Fibroblast of lung (primary cell): ENCODE measurements at regions not wholly inside any gene's neighbourhood (a gene's known extent, or its start where the extent isn't known, plus 50 kb on each side); places are given as distances from the start of the nearest gene placed in this dataset.

Experiments
- DNase-seq, 2 donors: peaks; one replicate each; pipeline versions ENCODE4 v3.0.0 to v3.0.0-alpha.2; 2010; ENCODE audit warnings: low read depth in 2 of 2
- H2AFZ ChIP-seq: 2 replicates; pipeline ENCODE4 v1.5.1; 2012; ENCODE audit warnings: low read length, control low read depth, inconsistent platforms
- H3K27ac ChIP-seq: 2 replicates; pipeline ENCODE4 v1.5.1; 2011; ENCODE audit warnings: low read length, control low read depth; ENCODE audit not compliant: insufficient read depth
- H3K27me3 ChIP-seq: 2 replicates; pipeline ENCODE4 v1.5.1; 2011; ENCODE audit warnings: mild to moderate bottlenecking, low read length; ENCODE audit not compliant: control insufficient read depth, insufficient read depth
- H3K36me3 ChIP-seq: 2 replicates; pipeline ENCODE4 v1.5.1; 2011; ENCODE audit warnings: low read length; ENCODE audit not compliant: control insufficient read depth, insufficient read depth
- H3K4me1 ChIP-seq: 2 replicates; pipeline ENCODE4 v1.5.1; 2011; ENCODE audit warnings: low read length; ENCODE audit not compliant: control insufficient read depth, insufficient read depth; ENCODE audit errors: extremely low read depth
- H3K4me2 ChIP-seq: 2 replicates; pipeline ENCODE4 v1.5.1; 2011; ENCODE audit warnings: low read length, control low read depth; ENCODE audit not compliant: insufficient read depth; ENCODE audit errors: extremely low read depth
- H3K4me3 ChIP-seq, 4 experiments: fragments of 200-600 bp in 1 of 4; sonication (generic) in 1 of 4; replicated peaks in 1 of 4; 2 replicates each; pipeline ENCODE4 v1.5.1; 2011 to 2016; ENCODE audit warnings: low read length in 4 of 4, low read depth in 3 of 4, mild to moderate bottlenecking in 3 of 4, control low read depth in 2 of 4, inconsistent platforms in 1 of 4, mixed read lengths in 1 of 4; ENCODE audit not compliant: insufficient read depth in 1 of 4; ENCODE audit errors: control extremely low read depth in 1 of 4
- H3K79me2 ChIP-seq: 2 replicates; pipeline ENCODE4 v1.5.1; 2012; ENCODE audit warnings: mild to moderate bottlenecking, low read length, inconsistent platforms; ENCODE audit not compliant: control insufficient read depth, insufficient read depth
- H3K9ac ChIP-seq: 2 replicates; pipeline ENCODE4 v1.5.1; 2011; ENCODE audit warnings: mild to moderate bottlenecking, low read length, control low read depth; ENCODE audit not compliant: insufficient read depth
- H3K9me3 ChIP-seq: 2 replicates; pipeline ENCODE4 v1.5.1; 2012; ENCODE audit warnings: low read depth, low read length; ENCODE audit not compliant: control insufficient read depth, insufficient read depth
- H4K20me1 ChIP-seq: 2 replicates; pipeline ENCODE4 v1.5.1; 2011; ENCODE audit warnings: low read length; ENCODE audit not compliant: control insufficient read depth, insufficient read depth; ENCODE audit errors: extremely low read depth
- CTCF ChIP-seq, 2 donors: IDR thresholded peaks in 1 of 2; conservative IDR thresholded peaks in 1 of 2; 1 replicate in 1 of 2; 2 replicates in 1 of 2; pipeline ENCODE4 v1.5.1; 2011 to 2012; ENCODE audit warnings: low read length in 2 of 2, control low read depth in 1 of 2, inconsistent platforms in 1 of 2, low read depth in 1 of 2, mild to moderate bottlenecking in 1 of 2
- EZH2 ChIP-seq: IDR thresholded peaks from 2 replicates; pipeline ENCODE4 v1.5.1; 2012; ENCODE audit warnings: low read length, control low read depth, mild to moderate bottlenecking; ENCODE audit errors: missing control alignments

- Histone ChIP-seq H4K20me1 (no peaks in the 10 kb centered on the region), H3K4me2 (no peak overlapping the region), H3K9ac (no peak overlapping the region), H3K79me2 (no peaks in the 10 kb centered on the region), H2AFZ (no peak overlapping the region), H3K9me3 (no peaks in the 10 kb centered on the region), H3K27me3 (no peaks in the 10 kb centered on the region), H3K4me1 (peaks cover 2% of the 10 kb centered on the region), H3K4me3 (no peak overlapping the region), H3K27ac (no peak overlapping the region), H3K36me3 (no peaks in the 10 kb centered on the region)
- no peak for DNase-seq
- TF ChIP-seq EZH2 (no peak), CTCF (conservative IDR thresholded peaks at IDR 0.05 in 1 of 2, IDR thresholded peaks at IDR 0.05 in 1 of 2; ENCODE audit: low read depth in 1 of 2, low read length in 2 of 2) (no peak)
Observed at GRCh38 chr4:138672393-138672976, 343.1 kb upstream of the NOCT start.

- no peak overlapping the region for H3K27ac ChIP-seq
- no peak overlapping the region for H3K9ac ChIP-seq
- H3K27me3 ChIP-seq: no peaks in the 10 kb centered on the region
- H2AFZ ChIP-seq: no peak overlapping the region
- DNase-seq: no peak
- H3K4me1 ChIP-seq: peaks cover 2% of the 10 kb centered on the region
- H3K9me3 ChIP-seq: no peaks in the 10 kb centered on the region
- no peak overlapping the region for H3K4me3 ChIP-seq
- H3K4me2 ChIP-seq: no peak overlapping the region
- no peaks in the 10 kb centered on the region for H4K20me1 ChIP-seq
- no peaks in the 10 kb centered on the region for H3K36me3 ChIP-seq
- H3K79me2 ChIP-seq: no peaks in the 10 kb centered on the region
- TF ChIP-seq CTCF (conservative IDR thresholded peaks at IDR 0.05 in 1 of 2, IDR thresholded peaks at IDR 0.05 in 1 of 2; ENCODE audit: low read depth in 1 of 2, low read length in 2 of 2) (no peak), EZH2 (no peak)
Observed at GRCh38 chr4:138671606-138672084, 343.9 kb upstream of the NOCT start.

- no peak for DNase-seq
- H3K79me2 ChIP-seq: no peaks in the 10 kb centered on the region
- H4K20me1 ChIP-seq: no peaks in the 10 kb centered on the region
- TF ChIP-seq CTCF (conservative IDR thresholded peaks at IDR 0.05 in 1 of 2, IDR thresholded peaks at IDR 0.05 in 1 of 2; ENCODE audit: low read depth in 1 of 2, low read length in 2 of 2): no peak
- TF ChIP-seq EZH2: no peak
- H3K27me3 ChIP-seq: no peaks in the 10 kb centered on the region
- H3K9me3 ChIP-seq: no peaks in the 10 kb centered on the region
- peaks cover 2% of the 10 kb centered on the region for H3K4me1 ChIP-seq
- H3K27ac ChIP-seq: no peak overlapping the region
- H2AFZ ChIP-seq: no peak overlapping the region
- H3K36me3 ChIP-seq: no peaks in the 10 kb centered on the region
- no peak overlapping the region for H3K9ac ChIP-seq
- H3K4me2 ChIP-seq: no peak overlapping the region
- no peak overlapping the region for H3K4me3 ChIP-seq
Observed at GRCh38 chr4:138671106-138671505, 344.5 kb upstream of the NOCT start.
